Amygdala (tissue), 56 donors: ENCODE measurements at regions not wholly inside any gene's neighbourhood (a gene's known extent, or its start where the extent isn't known, plus 50 kb on each side); places are given as distances from the start of the nearest gene placed in this dataset.

ENCODE experiments used
- DNase-seq, 56 donors: peaks; one replicate each; lab custom pipeline; 2025; lab: John Stamatoyannopoulos, UW

- no peak for DNase-seq
Measured at GRCh38 chr12:75974323-75975187, 57.0 kb downstream of the PHLDA1 start.

DNA sequence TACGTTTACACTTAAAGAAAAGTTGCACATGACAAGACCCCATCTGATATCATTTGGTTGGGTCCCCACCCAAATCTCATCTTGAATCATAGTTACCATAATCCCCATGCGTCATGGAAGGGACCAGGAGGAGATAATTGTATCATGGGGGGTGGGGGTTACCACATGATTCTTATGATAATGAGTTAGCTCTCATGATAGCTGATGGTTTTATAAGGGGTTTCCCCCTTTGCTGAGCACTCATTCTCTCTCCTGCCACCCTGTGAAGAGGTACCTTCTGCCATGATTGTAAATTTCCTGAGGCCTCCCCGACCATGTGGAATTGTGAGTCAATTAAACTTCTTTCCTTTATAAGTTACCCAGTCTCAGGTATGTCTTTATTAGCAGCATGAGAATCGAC is 60.3 kb downstream of the PHLDA1 start:
- DNase-seq, result no peak

DNA sequence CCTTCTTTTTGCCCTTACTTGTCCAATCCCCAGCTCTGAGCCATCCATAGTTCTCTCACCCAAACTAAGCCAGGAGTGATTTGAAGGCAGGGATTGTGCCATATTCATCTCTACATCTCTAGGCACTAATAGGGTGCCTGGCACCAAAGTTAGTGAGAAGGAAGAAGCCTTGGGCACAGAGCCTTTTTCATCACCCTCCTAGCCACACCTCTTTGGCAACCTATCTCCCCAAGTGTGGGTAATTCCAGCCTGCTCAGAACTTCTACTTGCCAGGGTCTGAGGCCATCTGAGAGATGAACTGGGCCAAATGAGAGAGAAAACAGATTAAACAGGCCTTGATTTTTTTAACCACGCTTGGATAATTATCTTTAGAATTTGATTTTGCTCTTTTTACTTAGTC is 61.3 kb downstream of the PHLDA1 start:
- DNase-seq, result no peak

DNA sequence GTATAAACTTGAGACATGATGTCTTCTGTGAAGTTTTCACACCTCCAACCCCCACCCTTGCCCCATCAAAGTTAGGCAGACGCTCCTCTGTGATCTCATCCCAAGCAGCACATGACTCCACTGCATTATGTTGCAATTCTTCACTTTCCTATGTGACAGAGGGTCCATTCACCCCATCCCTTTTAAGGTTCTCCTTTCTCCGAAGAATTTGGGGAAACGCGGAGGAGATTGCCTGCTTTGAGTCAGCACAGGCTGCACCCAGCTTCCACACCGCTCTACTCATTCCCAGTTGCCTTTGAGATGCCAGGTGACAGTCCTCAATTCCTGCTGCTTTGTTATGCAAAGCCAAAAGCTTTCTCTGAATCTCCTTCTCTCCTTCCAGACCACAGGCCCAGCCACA is 61.8 kb downstream of the PHLDA1 start:
- DNase-seq, result no peak

- no peak for DNase-seq
Measured at GRCh38 chr12:75965661-75966060, 65.9 kb downstream of the PHLDA1 start.

- DNase-seq, result peak in 1 of 56 donors; percentile 22
Measured at GRCh38 chr12:75964150-75964549, 67.4 kb downstream of the PHLDA1 start.

GRCh38 chr12:75961878-75962277 is 69.7 kb downstream of the PHLDA1 start:
- no peak for DNase-seq

DNA sequence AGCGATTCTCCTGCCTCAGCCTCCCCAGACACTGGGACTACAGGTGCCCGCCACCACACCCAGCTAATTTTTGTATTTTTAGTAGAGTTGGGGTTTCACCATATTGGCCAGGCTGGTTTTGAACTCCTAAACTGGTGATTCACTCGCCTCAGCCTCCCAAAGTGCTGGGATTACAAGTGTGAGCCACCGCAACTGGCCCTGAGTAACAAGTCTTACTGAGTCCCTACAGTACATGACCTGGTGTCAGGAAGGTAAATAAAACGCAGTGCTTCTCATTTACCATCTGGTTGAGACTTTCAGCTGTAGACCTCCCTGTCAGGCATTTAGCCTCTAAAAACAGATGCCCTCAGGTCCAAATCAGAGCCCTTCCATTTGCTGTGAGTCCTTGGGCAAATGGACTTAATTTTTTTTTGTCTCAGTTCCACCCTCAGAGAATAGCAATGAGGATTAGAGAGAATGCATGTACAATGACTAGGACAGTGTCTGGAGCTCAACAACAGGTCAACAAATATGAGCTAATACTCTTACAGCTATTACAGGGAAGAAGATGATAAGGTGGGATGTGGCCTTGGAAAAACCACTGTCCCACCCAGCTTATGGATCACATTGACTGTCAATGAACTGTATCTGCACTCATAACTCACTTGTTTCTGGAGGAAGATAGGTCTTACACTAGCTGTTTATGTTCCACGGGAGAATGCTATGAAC is 70.5 kb downstream of the PHLDA1 start:
- no peak for DNase-seq

- DNase-seq, result no peak
Measured at GRCh38 chr12:75960086-75960910, 71.3 kb downstream of the PHLDA1 start.

GRCh38 chr12:75959506-75959905 is 72.1 kb downstream of the PHLDA1 start:
- DNase-seq, result no peak

GRCh38 chr12:75959060-75959459 is 72.5 kb downstream of the PHLDA1 start:
- DNase-seq, result no peak

DNA sequence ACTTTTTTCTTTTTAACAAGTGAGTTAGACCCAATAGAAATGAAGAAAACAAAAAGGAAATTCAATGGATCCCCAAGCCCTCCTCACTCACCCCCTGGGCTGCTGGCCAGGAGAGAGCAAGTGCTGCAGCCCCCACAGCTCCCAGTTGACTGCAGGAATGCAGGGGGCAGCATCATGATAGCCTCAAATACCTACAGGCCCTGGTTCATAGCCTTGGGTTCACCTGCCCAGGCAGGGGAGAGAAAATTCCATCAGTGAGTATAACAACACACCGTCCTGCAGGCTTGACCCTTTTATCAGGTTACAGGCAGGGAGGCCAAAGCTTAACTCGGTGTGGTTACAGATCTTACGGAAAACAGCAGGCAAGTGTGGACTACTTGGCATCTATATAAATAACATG is 76.3 kb downstream of the PHLDA1 start:
- no peak for DNase-seq

GRCh38 chr12:75954749-75955148 is 76.8 kb downstream of the PHLDA1 start:
- no peak for DNase-seq

- no peak for DNase-seq
Measured at GRCh38 chr12:75954041-75954440, 77.5 kb downstream of the PHLDA1 start.

DNA sequence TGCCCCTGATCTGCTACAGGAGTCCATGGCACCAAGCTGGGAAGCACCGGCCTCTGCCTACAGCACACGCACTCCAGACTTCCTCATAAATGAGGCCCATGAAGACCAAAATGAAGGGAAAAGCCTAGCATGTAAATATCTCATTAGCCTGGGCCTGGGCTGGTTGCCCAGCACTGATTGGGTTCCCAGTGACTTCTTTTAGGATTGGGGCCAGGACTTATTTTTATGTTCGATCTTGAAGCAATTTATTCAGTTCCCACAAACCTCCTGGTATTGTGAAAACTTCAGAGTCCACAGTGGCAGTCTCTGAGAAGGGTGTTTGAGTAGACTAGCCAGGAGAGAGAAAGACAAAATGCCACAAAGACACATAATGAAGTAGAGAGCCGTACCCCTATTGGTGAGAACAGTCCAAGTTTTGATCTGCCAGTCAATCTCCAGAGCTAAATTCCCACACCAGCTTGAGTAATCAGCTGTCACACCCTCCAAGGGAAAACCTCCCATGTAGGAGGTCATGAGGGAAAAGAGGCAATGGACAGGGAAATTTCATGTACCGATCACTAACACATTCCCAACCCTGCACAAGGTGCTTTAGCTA is 78.2 kb downstream of the PHLDA1 start:
- peak in 24 of 56 donors; percentile 2 to 51 (median 19) for DNase-seq

DNA sequence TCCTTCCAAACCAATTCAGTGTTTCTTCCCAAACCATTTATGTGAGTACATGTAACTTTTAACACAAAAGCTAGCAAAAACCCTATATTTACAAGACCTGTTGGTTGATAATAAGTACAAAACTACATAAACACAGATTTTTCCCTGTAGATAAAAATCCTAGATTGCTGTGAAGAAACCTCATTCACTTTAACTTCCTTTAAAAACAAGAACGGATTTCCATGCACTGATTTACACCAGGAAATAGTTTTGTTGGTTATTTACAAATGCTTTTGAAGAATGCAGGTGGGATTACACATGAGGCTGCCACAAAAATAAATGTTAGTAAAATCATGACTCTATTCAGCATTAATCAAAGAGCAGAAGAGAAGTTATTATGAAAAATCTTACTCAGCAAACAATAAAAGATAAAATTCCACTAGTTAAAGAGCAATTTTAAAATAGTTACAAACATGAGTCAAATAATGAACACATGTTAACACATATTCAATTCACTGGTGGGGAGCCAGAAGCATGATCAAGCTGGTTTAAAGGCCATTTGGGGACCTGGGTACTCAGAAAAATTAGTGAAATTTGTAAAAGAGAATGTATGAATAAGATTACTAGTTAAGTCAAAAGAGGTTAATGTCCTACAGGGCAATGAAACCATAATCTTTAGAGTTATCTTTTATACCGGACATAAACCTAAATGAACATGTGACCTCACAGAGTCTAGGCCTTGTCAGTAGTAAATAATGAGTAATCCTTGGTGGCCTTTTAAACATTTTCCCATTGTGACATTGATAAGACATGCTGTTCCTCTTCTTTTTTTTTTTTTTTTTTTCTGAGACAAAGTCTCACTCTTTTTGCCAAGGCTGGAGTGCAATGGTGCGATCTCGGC is 79.9 kb downstream of the PHLDA1 start:
- no peak for DNase-seq

DNA sequence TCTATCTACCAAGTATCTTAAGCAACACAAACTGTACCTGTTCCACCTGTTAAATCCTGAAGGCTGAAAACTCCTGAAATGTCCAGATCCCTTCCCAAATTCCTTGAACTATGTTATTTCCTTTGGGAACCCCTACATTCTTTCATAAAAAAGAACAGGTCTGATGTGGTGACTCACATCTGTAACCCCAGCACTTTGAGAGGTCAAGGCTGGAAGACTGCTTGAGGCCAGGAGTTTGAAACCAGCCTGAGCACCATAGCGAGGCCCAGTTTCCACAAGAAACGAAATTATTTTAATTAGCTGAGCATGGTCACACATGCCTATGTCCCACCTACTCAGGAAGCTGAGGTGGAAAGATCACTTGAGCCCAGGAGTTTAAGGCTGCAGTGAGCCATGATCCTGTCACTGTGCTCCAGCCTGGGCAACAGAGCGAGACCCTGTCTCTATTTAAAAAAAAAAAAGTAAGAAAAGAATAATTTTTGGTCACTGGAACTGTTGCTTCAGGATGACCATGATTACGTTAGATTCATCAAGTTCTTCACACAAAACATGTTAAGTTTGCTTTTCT is 84.3 kb downstream of the PHLDA1 start:
- no peak for DNase-seq

- no peak for DNase-seq
Measured at GRCh38 chr12:75945581-75945980, 86.0 kb downstream of the PHLDA1 start.

- DNase-seq, result no peak
Measured at GRCh38 chr12:75944905-75945432, 86.6 kb downstream of the PHLDA1 start.
